ENCODE measurements at regions not wholly inside any gene's neighbourhood (a gene's known extent, or its start where the extent isn't known, plus 50 kb on each side); places are given as distances from the start of the nearest gene placed in this dataset.

DNA sequence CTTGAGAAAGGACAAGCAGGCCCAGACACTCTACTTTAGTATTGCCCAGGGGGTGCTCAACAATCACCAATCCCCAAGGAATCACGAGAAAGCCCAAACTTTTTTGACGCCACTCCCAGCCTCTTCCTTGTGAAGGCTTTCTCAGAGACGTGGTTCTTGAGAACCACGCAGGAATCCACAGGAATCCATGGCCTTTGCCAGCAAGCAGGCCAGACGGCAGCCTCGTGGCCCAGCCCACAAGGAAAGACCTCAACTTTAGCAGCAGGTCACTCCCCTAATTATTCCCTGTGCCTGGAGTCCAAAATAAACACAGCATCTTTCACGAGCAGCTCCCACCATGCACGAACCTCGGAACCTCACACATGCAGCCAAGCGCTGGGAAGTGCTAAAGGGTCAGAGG is 104.2 kb downstream of the WT1 start:
- Histone ChIP-seq H4K20me1 (ENCODE audit: control insufficient read depth, insufficient read depth) (no peaks in the 10 kb centered on the region), H3K4me3 (no peak overlapping the region), H3K36me3 (ENCODE audit: control insufficient read depth in 2 of 2, insufficient read depth in 2 of 2, low read length in 1 of 2) (no peaks in the 10 kb centered on the region), H3K4me2 (ENCODE audit: control insufficient read depth, insufficient read depth) (no peak overlapping the region), H3K27me3 (replicated peaks in 1 of 2; ENCODE audit: control insufficient read depth in 2 of 2, insufficient read depth in 2 of 2, low read length in 1 of 2) (peaks cover 1 to 6% of the 10 kb centered on the region in 2 experiments; a peak in 2 of 4 replicates), H3K9ac (ENCODE audit: control insufficient read depth, insufficient read depth, low read length) (no peak overlapping the region), H3K9me3 (replicated peaks; ENCODE audit: control insufficient read depth, insufficient read depth, low read length) (no peaks in the 10 kb centered on the region), H3K79me2 (ENCODE audit: control insufficient read depth, insufficient read depth, low read length) (no peaks in the 10 kb centered on the region), H3K27ac (ENCODE audit: control insufficient read depth, insufficient read depth) (no peak overlapping the region), H2AFZ (ENCODE audit: control insufficient read depth, low read depth, low read length) (no peak overlapping the region), H3K4me1 (ENCODE audit: control insufficient read depth, insufficient read depth, low read length) (no peaks in the 10 kb centered on the region)
- no peak for DNase-seq (ENCODE audit: low read depth, low spot score)
- WGBS (ENCODE audit: insufficient coverage, insufficient replicate concordance, low lambda C conversion rate, missing lambda C conversion rate) = 14% methylated on average over 10 of the region's 10 CpGs
- intact Hi-C loops (cut with micrococcal nuclease; ENCODE audit: unreplicated experiment) (no loop called here), in situ Hi-C loops (cut with MboI) (no loop called here)
- BruUV-seq (replicated peaks) = no TSS peak
- ChIA-PET CTCF (interaction anchor here (0.6 to 1.7 kb wide), 3 partner anchors 9 to 64 kb away, joined by 3 to 4 read pairs (median 3); no protein-coding TSS in a partner anchor), POLR2A (interaction anchor here (1.5 kb wide), 1 partner anchor 12 kb away, joined by 5 read pairs; no protein-coding TSS in a partner anchor), RAD21 (ENCODE audit: unreplicated experiment) (no interaction called here), SMC1A (ENCODE audit: uncharacterized antibody, unreplicated experiment) (interaction anchor here (1.5 kb wide), 1 partner anchor 9 kb away, joined by 4 read pairs; no protein-coding TSS in a partner anchor)
- ATAC-seq = no peak
- FAIRE-seq = no peak
- TF ChIP-seq EGR1 (IDR thresholded peaks at IDR 0.05; ENCODE audit: borderline replicate concordance in 1 of 2, low read depth in 2 of 2, low read length in 2 of 2) (no peak), BMI1 (IDR thresholded peaks at IDR 0.05; ENCODE audit: borderline replicate concordance) (no peak), ZZZ3 (IDR thresholded peaks at IDR 0.05; ENCODE audit: control insufficient read depth, insufficient read length, low read depth) (no peak), BRCA1 (IDR thresholded peaks at IDR 0.05; ENCODE audit: low read depth, low read length) (no peak), MEF2B (IDR thresholded peaks at IDR 0.05; ENCODE audit: partially characterized antibody, poor library complexity, severe bottlenecking) (no peak), SUPT20H (IDR thresholded peaks at IDR 0.05; ENCODE audit: borderline replicate concordance, control insufficient read depth, low read depth, low read length) (no peak), LARP7 (IDR thresholded peaks at IDR 0.05) (no peak), NFYA (IDR thresholded peaks at IDR 0.05; ENCODE audit: borderline replicate concordance, low read depth, low read length) (no peak), EZH2 (IDR thresholded peaks at IDR 0.05; ENCODE audit: borderline replicate concordance, control insufficient read depth, low read depth, low read length) (no peak)
- TF ChIP-seq, protein P1, sequence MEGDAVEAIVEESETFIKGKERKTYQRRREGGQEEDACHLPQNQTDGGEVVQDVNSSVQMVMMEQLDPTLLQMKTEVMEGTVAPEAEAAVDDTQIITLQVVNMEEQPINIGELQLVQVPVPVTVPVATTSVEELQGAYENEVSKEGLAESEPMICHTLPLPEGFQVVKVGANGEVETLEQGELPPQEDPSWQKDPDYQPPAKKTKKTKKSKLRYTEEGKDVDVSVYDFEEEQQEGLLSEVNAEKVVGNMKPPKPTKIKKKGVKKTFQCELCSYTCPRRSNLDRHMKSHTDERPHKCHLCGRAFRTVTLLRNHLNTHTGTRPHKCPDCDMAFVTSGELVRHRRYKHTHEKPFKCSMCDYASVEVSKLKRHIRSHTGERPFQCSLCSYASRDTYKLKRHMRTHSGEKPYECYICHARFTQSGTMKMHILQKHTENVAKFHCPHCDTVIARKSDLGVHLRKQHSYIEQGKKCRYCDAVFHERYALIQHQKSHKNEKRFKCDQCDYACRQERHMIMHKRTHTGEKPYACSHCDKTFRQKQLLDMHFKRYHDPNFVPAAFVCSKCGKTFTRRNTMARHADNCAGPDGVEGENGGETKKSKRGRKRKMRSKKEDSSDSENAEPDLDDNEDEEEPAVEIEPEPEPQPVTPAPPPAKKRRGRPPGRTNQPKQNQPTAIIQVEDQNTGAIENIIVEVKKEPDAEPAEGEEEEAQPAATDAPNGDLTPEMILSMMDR (IDR thresholded peaks at IDR 0.05 in 2 of 3, conservative IDR thresholded peaks at IDR 0.05 in 1 of 3; ENCODE audit: control insufficient read depth in 2 of 3, extremely low read depth in 1 of 3, insufficient read depth in 1 of 3, low read depth in 3 of 3, low read length in 3 of 3) = no peak
- TF ChIP-seq, protein P2, sequence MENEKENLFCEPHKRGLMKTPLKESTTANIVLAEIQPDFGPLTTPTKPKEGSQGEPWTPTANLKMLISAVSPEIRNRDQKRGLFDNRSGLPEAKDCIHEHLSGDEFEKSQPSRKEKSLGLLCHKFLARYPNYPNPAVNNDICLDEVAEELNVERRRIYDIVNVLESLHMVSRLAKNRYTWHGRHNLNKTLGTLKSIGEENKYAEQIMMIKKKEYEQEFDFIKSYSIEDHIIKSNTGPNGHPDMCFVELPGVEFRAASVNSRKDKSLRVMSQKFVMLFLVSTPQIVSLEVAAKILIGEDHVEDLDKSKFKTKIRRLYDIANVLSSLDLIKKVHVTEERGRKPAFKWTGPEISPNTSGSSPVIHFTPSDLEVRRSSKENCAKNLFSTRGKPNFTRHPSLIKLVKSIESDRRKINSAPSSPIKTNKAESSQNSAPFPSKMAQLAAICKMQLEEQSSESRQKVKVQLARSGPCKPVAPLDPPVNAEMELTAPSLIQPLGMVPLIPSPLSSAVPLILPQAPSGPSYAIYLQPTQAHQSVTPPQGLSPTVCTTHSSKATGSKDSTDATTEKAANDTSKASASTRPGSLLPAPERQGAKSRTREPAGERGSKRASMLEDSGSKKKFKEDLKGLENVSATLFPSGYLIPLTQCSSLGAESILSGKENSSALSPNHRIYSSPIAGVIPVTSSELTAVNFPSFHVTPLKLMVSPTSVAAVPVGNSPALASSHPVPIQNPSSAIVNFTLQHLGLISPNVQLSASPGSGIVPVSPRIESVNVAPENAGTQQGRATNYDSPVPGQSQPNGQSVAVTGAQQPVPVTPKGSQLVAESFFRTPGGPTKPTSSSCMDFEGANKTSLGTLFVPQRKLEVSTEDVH (IDR thresholded peaks at IDR 0.05; ENCODE audit: low read depth, partially characterized antibody) = no peak
- TF ChIP-seq, protein P3, sequence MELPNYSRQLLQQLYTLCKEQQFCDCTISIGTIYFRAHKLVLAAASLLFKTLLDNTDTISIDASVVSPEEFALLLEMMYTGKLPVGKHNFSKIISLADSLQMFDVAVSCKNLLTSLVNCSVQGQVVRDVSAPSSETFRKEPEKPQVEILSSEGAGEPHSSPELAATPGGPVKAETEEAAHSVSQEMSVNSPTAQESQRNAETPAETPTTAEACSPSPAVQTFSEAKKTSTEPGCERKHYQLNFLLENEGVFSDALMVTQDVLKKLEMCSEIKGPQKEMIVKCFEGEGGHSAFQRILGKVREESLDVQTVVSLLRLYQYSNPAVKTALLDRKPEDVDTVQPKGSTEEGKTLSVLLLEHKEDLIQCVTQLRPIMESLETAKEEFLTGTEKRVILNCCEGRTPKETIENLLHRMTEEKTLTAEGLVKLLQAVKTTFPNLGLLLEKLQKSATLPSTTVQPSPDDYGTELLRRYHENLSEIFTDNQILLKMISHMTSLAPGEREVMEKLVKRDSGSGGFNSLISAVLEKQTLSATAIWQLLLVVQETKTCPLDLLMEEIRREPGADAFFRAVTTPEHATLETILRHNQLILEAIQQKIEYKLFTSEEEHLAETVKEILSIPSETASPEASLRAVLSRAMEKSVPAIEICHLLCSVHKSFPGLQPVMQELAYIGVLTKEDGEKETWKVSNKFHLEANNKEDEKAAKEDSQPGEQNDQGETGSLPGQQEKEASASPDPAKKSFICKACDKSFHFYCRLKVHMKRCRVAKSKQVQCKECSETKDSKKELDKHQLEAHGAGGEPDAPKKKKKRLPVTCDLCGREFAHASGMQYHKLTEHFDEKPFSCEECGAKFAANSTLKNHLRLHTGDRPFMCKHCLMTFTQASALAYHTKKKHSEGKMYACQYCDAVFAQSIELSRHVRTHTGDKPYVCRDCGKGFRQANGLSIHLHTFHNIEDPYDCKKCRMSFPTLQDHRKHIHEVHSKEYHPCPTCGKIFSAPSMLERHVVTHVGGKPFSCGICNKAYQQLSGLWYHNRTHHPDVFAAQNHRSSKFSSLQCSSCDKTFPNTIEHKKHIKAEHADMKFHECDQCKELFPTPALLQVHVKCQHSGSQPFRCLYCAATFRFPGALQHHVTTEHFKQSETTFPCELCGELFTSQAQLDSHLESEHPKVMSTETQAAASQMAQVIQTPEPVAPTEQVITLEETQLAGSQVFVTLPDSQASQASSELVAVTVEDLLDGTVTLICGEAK (IDR thresholded peaks at IDR 0.05; ENCODE audit: borderline replicate concordance) = no peak
- TF ChIP-seq, protein P4, sequence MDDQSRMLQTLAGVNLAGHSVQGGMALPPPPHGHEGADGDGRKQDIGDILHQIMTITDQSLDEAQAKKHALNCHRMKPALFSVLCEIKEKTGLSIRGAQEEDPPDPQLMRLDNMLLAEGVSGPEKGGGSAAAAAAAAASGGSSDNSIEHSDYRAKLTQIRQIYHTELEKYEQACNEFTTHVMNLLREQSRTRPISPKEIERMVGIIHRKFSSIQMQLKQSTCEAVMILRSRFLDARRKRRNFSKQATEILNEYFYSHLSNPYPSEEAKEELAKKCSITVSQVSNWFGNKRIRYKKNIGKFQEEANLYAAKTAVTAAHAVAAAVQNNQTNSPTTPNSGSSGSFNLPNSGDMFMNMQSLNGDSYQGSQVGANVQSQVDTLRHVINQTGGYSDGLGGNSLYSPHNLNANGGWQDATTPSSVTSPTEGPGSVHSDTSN (IDR thresholded peaks at IDR 0.05; ENCODE audit: insufficient replicate concordance, low read depth, low read length) = no peak

All from GM12878 (cell line).